Activated CD8-positive, alpha-beta memory T cell treated with anti-CD3 and anti-CD28 coated beads for 1 hour (primary cell): ENCODE measurements at regions not wholly inside any gene's neighbourhood (a gene's known extent, or its start where the extent isn't known, plus 50 kb on each side); places are given as distances from the start of the nearest gene placed in this dataset.

ENCODE experiments used
- DNase-seq, 2 donors: peaks; one replicate each; pipeline ENCODE4 v3.0.0-alpha.2; 2020; ENCODE audit warnings: low read depth in 1 of 2; ENCODE audit errors: extremely low read depth in 1 of 2

- DNase-seq: no peak
Measured at GRCh38 chr1:5640845-5641244, 351.4 kb downstream of the NPHP4 start.

- no peak for DNase-seq
Measured at GRCh38 chr1:5639106-5639722, 353.0 kb downstream of the NPHP4 start.

GRCh38 chr1:5638582-5638981 lies 353.6 kb downstream of the NPHP4 start:
- no peak for DNase-seq

- peak in 1 of 2 donors; percentile 8 for DNase-seq
Measured at GRCh38 chr1:5637171-5637570, 355.1 kb downstream of the NPHP4 start.

GRCh38 chr1:5634893-5635292 lies 357.3 kb downstream of the NPHP4 start:
- DNase-seq: no peak

- DNase-seq: no peak
Measured at GRCh38 chr1:5632814-5633213, 359.4 kb downstream of the NPHP4 start.

GRCh38 chr1:5632224-5632623 lies 360.0 kb downstream of the NPHP4 start:
- DNase-seq: no peak

- no peak for DNase-seq
Measured at GRCh38 chr1:5628416-5628815, 363.8 kb downstream of the NPHP4 start.

- no peak for DNase-seq
Measured at GRCh38 chr1:5623399-5623798, 368.8 kb downstream of the NPHP4 start.

GRCh38 chr1:5622412-5622811 lies 369.8 kb downstream of the NPHP4 start:
- DNase-seq: no peak

- DNase-seq: no peak
Measured at GRCh38 chr1:5621692-5622091, 370.5 kb downstream of the NPHP4 start.

GRCh38 chr1:5620997-5621396 lies 371.2 kb downstream of the NPHP4 start:
- no peak for DNase-seq

- DNase-seq: no peak
Measured at GRCh38 chr1:5620418-5620817, 371.8 kb downstream of the NPHP4 start.

GRCh38 chr1:5619469-5619868 lies 372.8 kb downstream of the NPHP4 start:
- no peak for DNase-seq

GRCh38 chr1:5617546-5617945 lies 374.7 kb downstream of the NPHP4 start:
- no peak for DNase-seq

- DNase-seq: no peak
Measured at GRCh38 chr1:5617179-5617520, 375.1 kb downstream of the NPHP4 start.

GRCh38 chr1:5616366-5617178 lies 375.7 kb downstream of the NPHP4 start:
- no peak for DNase-seq

GRCh38 chr1:5615076-5615475 lies 377.1 kb downstream of the NPHP4 start:
- no peak for DNase-seq

- no peak for DNase-seq
Measured at GRCh38 chr1:5613900-5614299, 378.3 kb downstream of the NPHP4 start.

GRCh38 chr1:5611851-5612250 lies 380.4 kb downstream of the NPHP4 start:
- DNase-seq: no peak

GRCh38 chr1:5611431-5611830 lies 380.8 kb downstream of the NPHP4 start:
- DNase-seq: no peak

- DNase-seq: no peak
Measured at GRCh38 chr1:5610432-5610831, 381.8 kb downstream of the NPHP4 start.
